Neuronal stem cell (in vitro differentiated cells): ENCODE measurements at regions not wholly inside any gene's neighbourhood (a gene's known extent, or its start where the extent isn't known, plus 50 kb on each side); places are given as distances from the start of the nearest gene placed in this dataset.
"Not testable (repeated sequence)": the region's sequence is repeated elsewhere in the genome, so short reads cannot be mapped to it uniquely, and the experiment has no call there.

Experiments
- DNase-seq: peaks from one replicate; pipeline ENCODE4 v3.0.0-alpha.2; 2013; ENCODE audit warnings: low spot score
- H2AFZ ChIP-seq: one replicate; pipeline ENCODE4 v1.6.1; 2013; ENCODE audit warnings: mild to moderate bottlenecking, low read length, inconsistent platforms
- H2AK5ac ChIP-seq: 2 replicates; pipeline ENCODE4 v1.6.1; 2013; ENCODE audit warnings: low read depth, mild to moderate bottlenecking, inconsistent platforms, low read length, moderate library complexity, mixed read lengths
- H2BK120ac ChIP-seq: 2 replicates; pipeline ENCODE4 v1.6.1; 2013; ENCODE audit warnings: low read depth, mild to moderate bottlenecking, inconsistent platforms, low read length, moderate library complexity, mixed read lengths
- H2BK12ac ChIP-seq: one replicate; pipeline ENCODE4 v1.6.1; 2013; ENCODE audit warnings: low read length, inconsistent platforms
- H2BK15ac ChIP-seq: 2 replicates; pipeline ENCODE4 v1.6.1; 2013; ENCODE audit warnings: mild to moderate bottlenecking, low read length, inconsistent platforms, mixed read lengths
- H2BK5ac ChIP-seq: one replicate; pipeline ENCODE4 v1.6.1; 2013; ENCODE audit warnings: inconsistent platforms, mild to moderate bottlenecking, low read length, moderate library complexity
- H3K14ac ChIP-seq: one replicate; pipeline ENCODE4 v1.6.1; 2013; ENCODE audit warnings: low read length, inconsistent platforms
- H3K18ac ChIP-seq: 2 replicates; pipeline ENCODE4 v1.6.1; 2013; ENCODE audit warnings: low read length, inconsistent platforms
- H3K23ac ChIP-seq: 2 replicates; pipeline ENCODE4 v1.6.1; 2013; ENCODE audit warnings: low read depth, mild to moderate bottlenecking, mixed read lengths, low read length, inconsistent platforms; ENCODE audit not compliant: poor library complexity
- H3K27ac ChIP-seq: replicated peaks from 3 replicates; pipeline ENCODE4 v1.5.1; 2013; ENCODE audit warnings: low read length, inconsistent platforms
- H3K27me3 ChIP-seq, 3 experiments: 2 replicates each; pipeline ENCODE4 v1.6.1; 2013; ENCODE audit warnings: low read length in 3 of 3, mild to moderate bottlenecking in 2 of 3, inconsistent platforms in 1 of 3, low read depth in 1 of 3, mixed read lengths in 1 of 3, moderate library complexity in 1 of 3; ENCODE audit not compliant: control insufficient read depth in 3 of 3, insufficient read depth in 3 of 3
- H3K36me3 ChIP-seq, 2 donors: replicated peaks in 1 of 2; 2 replicates each; pipeline ENCODE4 v1.6.1; 2013; ENCODE audit warnings: low read length in 2 of 2; ENCODE audit not compliant: control insufficient read depth in 2 of 2, insufficient read depth in 2 of 2
- H3K4ac ChIP-seq: 2 replicates; pipeline ENCODE4 v1.6.1; 2013; ENCODE audit warnings: inconsistent platforms, mild to moderate bottlenecking, low read length, moderate library complexity
- H3K4me1 ChIP-seq, 2 donors: 1 replicate in 1 of 2; 2 replicates in 1 of 2; pipeline ENCODE4 v1.6.1; 2013; ENCODE audit warnings: low read length in 2 of 2, low read depth in 1 of 2; ENCODE audit not compliant: control insufficient read depth in 2 of 2, insufficient read depth in 1 of 2
- H3K4me2 ChIP-seq: one replicate; pipeline ENCODE4 v1.6.1; 2013; ENCODE audit warnings: mild to moderate bottlenecking, low read length, inconsistent platforms; ENCODE audit not compliant: insufficient read depth, poor library complexity, severe bottlenecking
- H3K4me3 ChIP-seq, 2 donors: 2 replicates each; pipeline ENCODE4 v1.5.1; 2013; ENCODE audit warnings: low read length in 2 of 2, mild to moderate bottlenecking in 2 of 2, inconsistent platforms in 1 of 2, moderate library complexity in 1 of 2
- H3K79me1 ChIP-seq: one replicate; pipeline ENCODE4 v1.6.1; 2013; ENCODE audit warnings: low read depth, mild to moderate bottlenecking, inconsistent platforms, low read length, moderate library complexity
- H3K9ac ChIP-seq: one replicate; pipeline ENCODE4 v1.6.1; 2013; ENCODE audit warnings: mild to moderate bottlenecking, low read depth, low read length, inconsistent platforms; ENCODE audit not compliant: poor library complexity
- H3K9me3 ChIP-seq, 2 donors: replicated peaks in 1 of 2; 2 replicates each; pipeline versions ENCODE3 to v1.6.1; 2013; ENCODE audit warnings: low read length in 2 of 2, mild to moderate bottlenecking in 2 of 2, inconsistent platforms in 1 of 2, low read depth in 1 of 2, mixed read lengths in 1 of 2, moderate library complexity in 1 of 2; ENCODE audit not compliant: control insufficient read depth in 2 of 2, insufficient read depth in 1 of 2
- H4K8ac ChIP-seq: one replicate; pipeline ENCODE4 v1.6.1; 2013; ENCODE audit warnings: low read depth, mild to moderate bottlenecking, inconsistent platforms, low read length, moderate library complexity
- H4K91ac ChIP-seq: one replicate; pipeline ENCODE4 v1.6.1; 2013; ENCODE audit warnings: low read length, low read depth, mild to moderate bottlenecking, inconsistent platforms; ENCODE audit not compliant: poor library complexity
- WGBS, 2 donors: extraction: QIAGEN DNeasy Blood & Tissue Kit; methylation state at CpG; one replicate each; pipeline ENCODE4 v1.1.7; 2013; ENCODE audit warnings: missing lambda C conversion rate in 2 of 2, mixed read lengths in 1 of 2; ENCODE audit not compliant: insufficient read length in 2 of 2, insufficient replicate concordance in 1 of 2; ENCODE audit errors: extremely low coverage in 2 of 2; 5-methylcytosine and 5-hydroxymethylcytosine counted together

DNA sequence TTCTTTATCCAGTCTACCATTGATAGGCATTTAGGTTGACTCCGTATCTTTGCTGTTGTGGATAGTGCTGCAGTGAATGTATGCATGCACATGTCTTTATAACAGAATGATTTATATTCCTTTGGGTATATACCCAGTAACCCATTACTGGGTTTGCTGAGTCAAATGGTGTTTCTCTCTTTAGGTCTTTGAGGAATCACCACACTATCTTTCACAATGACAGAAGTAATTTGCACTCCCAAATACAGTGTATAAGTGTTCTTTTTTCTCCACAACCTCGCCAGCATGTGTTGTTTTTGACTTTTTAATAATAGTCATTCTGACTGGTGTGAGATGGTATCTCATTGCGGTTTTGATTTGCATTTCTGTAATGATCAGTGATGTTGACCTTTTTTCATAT, 271.3 kb downstream of the SV2B start:
- DNase-seq, H2AFZ ChIP-seq, H2BK15ac ChIP-seq, H3K9me3 ChIP-seq, H2BK12ac ChIP-seq, H3K4ac ChIP-seq, H3K14ac ChIP-seq, H4K8ac ChIP-seq, H2AK5ac ChIP-seq, H3K4me2 ChIP-seq, H3K27ac ChIP-seq, H2BK120ac ChIP-seq, H3K23ac ChIP-seq, H3K9ac ChIP-seq, H3K27me3 ChIP-seq, H3K36me3 ChIP-seq, H4K91ac ChIP-seq, H3K4me1 ChIP-seq, H3K4me3 ChIP-seq, H3K18ac ChIP-seq, H2BK5ac ChIP-seq, H3K79me1 ChIP-seq: not testable (repeated sequence)
- no CpG with 5 or more reads among the region's 3 CpGs for WGBS, 2 donors

DNA sequence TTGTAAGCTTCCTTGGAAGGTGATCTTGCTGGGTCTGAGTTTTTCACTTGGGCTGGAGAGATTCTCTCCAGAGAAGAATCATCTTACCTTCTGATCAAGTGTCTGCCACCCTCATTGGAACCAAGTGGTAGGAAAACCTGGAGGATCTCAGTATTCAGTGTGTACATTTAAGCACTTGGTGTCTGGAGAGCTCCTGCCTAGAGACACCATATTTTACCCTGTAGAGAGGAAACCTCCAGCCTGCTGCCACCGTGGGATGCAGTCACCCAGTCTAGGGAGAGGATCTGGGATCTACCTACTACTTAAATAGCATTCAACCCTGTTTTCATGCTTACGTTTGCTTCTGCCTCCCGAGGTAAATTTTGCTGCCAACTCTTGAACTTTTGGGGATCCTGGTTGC, 274.3 kb downstream of the SV2B start:
- Histone ChIP-seq H4K8ac (no peak overlapping the region), H3K14ac (no peak overlapping the region), H2AK5ac (no peak overlapping the region), H2BK5ac (no peak overlapping the region), H4K91ac (no peak overlapping the region), H3K27ac (no peak overlapping the region), H3K79me1 (no peaks in the 10 kb centered on the region), H2BK120ac (no peak overlapping the region), H3K23ac (no peak overlapping the region), H3K36me3 (no peaks in the 10 kb centered on the region), H2BK12ac (no peak overlapping the region), H3K27me3 (no peaks in the 10 kb centered on the region), H3K4me3 (no peak overlapping the region), H3K9ac (no peak overlapping the region), H3K9me3 (no peaks in the 10 kb centered on the region), H3K18ac (no peak overlapping the region), H3K4ac (no peak overlapping the region), H2BK15ac (no peak overlapping the region), H2AFZ (no peak overlapping the region), H3K4me1 (peaks cover 0 to 4% of the 10 kb centered on the region in 2 donors), H3K4me2 (no peak overlapping the region)
- no CpG with 5 or more reads among the region's 3 CpGs for WGBS, 2 donors
- no peak for DNase-seq

- Histone ChIP-seq H3K9me3 (no peaks in the 10 kb centered on the region), H3K36me3 (no peaks in the 10 kb centered on the region), H3K27ac (no peak overlapping the region), H2BK5ac (no peak overlapping the region), H4K8ac (no peak overlapping the region), H3K4me2 (no peak overlapping the region), H3K4ac (no peak overlapping the region), H3K14ac (no peak overlapping the region), H3K18ac (peak overlapping the region; percentile 17), H3K23ac (no peak overlapping the region), H3K4me3 (no peak overlapping the region), H3K9ac (no peak overlapping the region), H3K4me1 (peaks cover 0 to 4% of the 10 kb centered on the region in 2 donors), H2BK15ac (no peak overlapping the region), H2BK120ac (no peak overlapping the region), H4K91ac (no peak overlapping the region), H3K79me1 (no peaks in the 10 kb centered on the region), H3K27me3 (no peaks in the 10 kb centered on the region), H2BK12ac (no peak overlapping the region), H2AFZ (no peak overlapping the region), H2AK5ac (no peak overlapping the region)
- DNase-seq = no peak
- WGBS, 2 donors = no CpG with 5 or more reads among the region's 12 CpGs
Measured at GRCh38 chr15:91376038-91376437, 276.0 kb downstream of the SV2B start.

DNA sequence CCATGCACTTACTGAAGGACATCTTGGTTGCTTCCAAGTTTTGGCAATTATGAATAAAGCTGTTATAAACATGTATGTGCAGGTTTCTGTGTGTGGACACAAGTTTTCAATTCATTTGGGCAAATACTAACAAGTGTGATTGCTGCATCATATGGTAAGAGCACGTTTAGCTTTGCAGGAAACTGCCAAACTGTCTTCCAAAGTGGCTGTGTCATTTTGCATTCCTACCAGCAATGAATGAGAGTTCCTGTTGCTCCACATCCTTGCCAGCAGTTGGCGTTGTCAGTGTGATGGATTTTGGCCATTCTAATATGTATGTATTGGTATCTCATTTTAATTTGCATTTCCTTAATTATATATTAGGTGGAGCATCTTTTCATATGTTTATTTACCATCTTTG, 280.1 kb downstream of the SV2B start:
- Histone ChIP-seq H2AFZ (no peak overlapping the region), H3K14ac (no peak overlapping the region), H2BK12ac (no peak overlapping the region), H3K4ac (no peak overlapping the region), H3K4me3 (no peak overlapping the region), H3K4me2 (no peak overlapping the region), H3K27ac (no peak overlapping the region), H3K9ac (no peak overlapping the region), H3K18ac (no peak overlapping the region), H3K4me1 (peaks cover 0 to 4% of the 10 kb centered on the region in 2 donors), H4K91ac (no peak overlapping the region), H3K9me3 (no peaks in the 10 kb centered on the region), H3K79me1 (no peaks in the 10 kb centered on the region), H2BK120ac (no peak overlapping the region), H2BK5ac (no peak overlapping the region), H2AK5ac (no peak overlapping the region), H3K36me3 (no peaks in the 10 kb centered on the region), H4K8ac (no peak overlapping the region), H2BK15ac (no peak overlapping the region), H3K23ac (no peak overlapping the region), H3K27me3 (no peaks in the 10 kb centered on the region)
- DNase-seq = no peak
- no CpG with 5 or more reads among the region's 2 CpGs for WGBS, 2 donors
